Neural progenitor cell (in vitro differentiated cells): ENCODE measurements at regions not wholly inside any gene's neighbourhood (a gene's known extent, or its start where the extent isn't known, plus 50 kb on each side); places are given as distances from the start of the nearest gene placed in this dataset.

Source experiments
- EZH2 ChIP-seq: fragments of 200-600 bp; sonication (generic); IDR thresholded peaks from 2 replicates; pipeline ENCODE4 v1.6.1; 2017; ENCODE audit warnings: antibody characterized with exemption, mild to moderate bottlenecking, moderate library complexity
- EZH2phosphoT487 ChIP-seq: fragments of 200-600 bp; sonication (generic); IDR thresholded peaks from 2 replicates; pipeline ENCODE4 v1.6.1; 2017; ENCODE audit warnings: antibody characterized with exemption
- TF ChIP-seq, protein P1 (sequence below): fragments of 200-600 bp; sonication (generic); IDR thresholded peaks from 2 replicates; pipeline ENCODE4 v1.5.1; 2017; ENCODE audit warnings: antibody characterized with exemption, mild to moderate bottlenecking

DNA sequence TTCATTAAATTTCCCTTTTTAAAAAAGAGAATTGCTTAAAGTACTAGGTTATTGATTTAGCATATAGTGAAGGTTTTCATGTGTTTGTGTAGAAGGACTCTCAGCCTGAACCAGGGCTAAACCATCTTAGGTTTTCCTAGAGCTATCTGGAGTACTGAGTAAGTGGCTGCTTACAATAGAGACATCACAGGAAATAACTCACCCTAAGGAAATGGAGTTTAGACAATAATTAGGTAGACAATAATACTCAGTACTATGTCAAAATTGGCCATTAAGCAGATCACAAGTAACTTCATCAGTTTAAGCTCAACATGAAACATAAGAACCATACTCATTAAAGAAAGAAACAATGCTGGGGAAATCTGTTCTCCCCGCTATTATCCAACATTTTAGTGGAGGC, 240.0 kb downstream of the RND3 start:
- TF ChIP-seq, protein P1, sequence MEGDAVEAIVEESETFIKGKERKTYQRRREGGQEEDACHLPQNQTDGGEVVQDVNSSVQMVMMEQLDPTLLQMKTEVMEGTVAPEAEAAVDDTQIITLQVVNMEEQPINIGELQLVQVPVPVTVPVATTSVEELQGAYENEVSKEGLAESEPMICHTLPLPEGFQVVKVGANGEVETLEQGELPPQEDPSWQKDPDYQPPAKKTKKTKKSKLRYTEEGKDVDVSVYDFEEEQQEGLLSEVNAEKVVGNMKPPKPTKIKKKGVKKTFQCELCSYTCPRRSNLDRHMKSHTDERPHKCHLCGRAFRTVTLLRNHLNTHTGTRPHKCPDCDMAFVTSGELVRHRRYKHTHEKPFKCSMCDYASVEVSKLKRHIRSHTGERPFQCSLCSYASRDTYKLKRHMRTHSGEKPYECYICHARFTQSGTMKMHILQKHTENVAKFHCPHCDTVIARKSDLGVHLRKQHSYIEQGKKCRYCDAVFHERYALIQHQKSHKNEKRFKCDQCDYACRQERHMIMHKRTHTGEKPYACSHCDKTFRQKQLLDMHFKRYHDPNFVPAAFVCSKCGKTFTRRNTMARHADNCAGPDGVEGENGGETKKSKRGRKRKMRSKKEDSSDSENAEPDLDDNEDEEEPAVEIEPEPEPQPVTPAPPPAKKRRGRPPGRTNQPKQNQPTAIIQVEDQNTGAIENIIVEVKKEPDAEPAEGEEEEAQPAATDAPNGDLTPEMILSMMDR = no peak
- TF ChIP-seq EZH2 = no peak
- no peak for TF ChIP-seq EZH2phosphoT487
